CD4-positive, alpha-beta T cell treated with Interleukin-6 for 4 hours (primary cell): ENCODE measurements at regions not wholly inside any gene's neighbourhood (a gene's known extent, or its start where the extent isn't known, plus 50 kb on each side); places are given as distances from the start of the nearest gene placed in this dataset.

ENCODE experiments used
- DNase-seq: peaks from one replicate; pipeline ENCODE4 v3.0.0-alpha.2; 2020; ENCODE audit warnings: mixed read lengths

DNA sequence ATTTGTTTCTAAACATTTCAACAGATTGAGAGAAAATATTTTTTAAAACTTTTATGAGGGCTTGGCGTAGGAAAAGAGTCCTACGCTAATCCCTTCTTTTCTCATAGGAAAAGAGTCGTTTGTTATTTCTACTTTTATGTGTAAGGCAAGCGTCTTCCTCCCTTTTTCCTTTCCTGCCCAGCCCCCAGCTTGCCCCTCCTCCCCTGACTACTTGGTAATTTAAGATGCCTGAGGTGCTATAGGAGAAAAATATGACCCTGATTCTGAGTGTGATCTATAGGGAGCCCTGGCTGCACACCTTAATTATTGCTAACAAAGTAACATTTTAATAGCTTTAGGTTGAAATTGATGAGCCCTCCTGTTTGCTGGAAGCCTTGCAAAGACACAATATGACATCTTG lies 373.6 kb downstream of the PBX1 start:
- DNase-seq, result no peak

DNA sequence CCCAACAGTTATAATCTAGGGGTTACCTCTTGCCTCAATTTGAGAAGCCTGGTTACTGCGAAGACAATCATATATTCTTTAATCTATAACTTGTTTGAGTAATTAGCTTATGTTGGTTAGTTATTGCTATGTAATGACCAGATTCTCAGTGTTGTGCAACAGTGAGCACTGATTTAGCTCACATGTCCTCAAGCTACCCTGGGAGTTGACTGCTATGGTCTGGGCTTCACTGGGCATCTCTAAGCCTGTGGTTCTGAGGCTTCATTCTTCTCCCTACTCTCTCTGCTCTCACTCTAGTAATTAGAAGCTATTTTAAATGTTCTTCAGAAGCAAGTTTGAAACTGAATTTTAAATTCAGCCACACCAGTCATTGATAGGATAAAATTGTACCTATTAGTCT lies 371.8 kb downstream of the PBX1 start:
- DNase-seq, result no peak

DNA sequence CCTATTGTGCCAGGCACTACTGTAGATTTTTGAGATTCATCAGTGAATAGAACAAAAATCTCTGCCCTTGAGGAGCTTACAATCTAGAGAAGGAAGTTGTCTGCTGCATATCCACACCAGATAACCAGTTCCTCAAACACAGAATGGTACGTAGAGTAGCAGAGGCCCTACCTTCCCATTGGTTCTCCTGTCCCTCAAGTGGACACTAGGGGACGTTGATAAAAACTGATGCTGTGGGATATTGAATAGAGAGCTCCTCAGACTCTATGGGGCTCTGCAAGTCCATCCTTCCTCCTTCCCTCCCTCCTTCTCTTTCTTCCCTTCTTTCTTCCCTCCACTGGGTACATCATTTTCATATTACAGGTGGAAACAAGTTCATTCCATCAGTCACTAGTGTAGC lies 371.3 kb downstream of the PBX1 start:
- DNase-seq, result no peak

DNA sequence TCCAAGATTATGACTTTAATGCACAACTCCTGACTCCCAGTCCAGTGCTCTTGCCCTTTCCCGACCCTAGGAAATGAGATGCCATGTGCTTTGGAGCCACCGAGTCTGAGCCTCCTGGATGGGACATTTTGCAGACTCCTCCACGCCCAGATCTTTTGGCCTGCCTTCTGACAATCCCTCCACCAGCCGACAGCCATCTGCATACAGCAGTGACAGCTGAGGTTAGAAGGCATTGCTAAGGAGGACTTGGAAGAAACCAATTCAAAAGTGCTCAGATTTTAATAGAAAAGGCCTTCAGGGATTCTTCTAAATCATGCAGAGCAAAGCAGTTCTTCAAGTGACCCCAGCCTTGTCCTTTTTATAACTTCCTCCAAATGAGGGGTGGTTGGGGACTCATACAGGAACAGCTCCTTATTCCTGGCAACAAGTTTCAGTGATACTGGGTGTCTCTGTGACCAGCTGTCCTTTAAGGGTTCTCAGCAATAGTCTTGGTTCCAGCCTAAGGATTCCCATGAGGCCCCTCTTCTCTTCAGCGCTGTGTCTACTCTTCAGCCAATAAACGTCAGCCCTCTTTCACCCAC lies 369.3 kb downstream of the PBX1 start:
- no peak for DNase-seq

DNA sequence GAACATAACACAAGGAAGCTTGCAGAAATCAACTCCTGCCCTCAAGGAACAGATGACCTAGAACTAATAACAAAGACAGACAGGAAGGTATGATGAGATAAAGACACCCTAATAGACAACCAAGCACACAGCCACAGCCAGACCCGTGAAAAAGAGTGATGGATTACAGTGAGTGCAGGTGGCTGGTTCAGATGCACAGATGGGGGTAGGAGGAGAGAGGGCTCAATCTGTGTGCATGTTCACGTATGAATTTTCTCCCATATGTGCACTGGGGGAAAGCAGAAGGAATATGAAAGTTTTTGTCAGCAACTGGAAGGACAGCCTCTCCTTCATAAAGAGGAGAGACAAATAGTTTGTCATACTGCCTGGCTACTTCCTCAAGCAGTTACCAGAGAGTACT lies 367.1 kb downstream of the PBX1 start:
- no peak for DNase-seq

DNA sequence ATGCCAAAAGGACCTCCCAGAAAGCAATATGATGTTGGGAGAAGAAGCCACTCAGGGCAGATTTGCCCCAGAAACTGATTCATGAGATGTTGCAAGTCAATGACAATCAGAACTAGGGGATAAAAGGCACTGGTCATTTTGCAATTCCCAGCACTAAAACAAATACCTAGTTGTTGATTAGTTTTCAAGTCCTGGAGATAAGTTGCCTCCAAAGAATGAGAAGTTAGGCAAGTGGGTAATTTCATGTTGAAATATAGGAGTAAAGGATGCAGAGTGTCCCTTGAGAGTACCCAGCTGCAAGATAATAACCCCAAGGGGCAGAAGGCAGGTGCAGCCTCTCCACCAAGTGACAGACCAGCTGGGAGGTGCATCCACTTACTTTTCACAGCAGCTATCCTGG lies 363.6 kb downstream of the PBX1 start:
- DNase-seq, result no peak

DNA sequence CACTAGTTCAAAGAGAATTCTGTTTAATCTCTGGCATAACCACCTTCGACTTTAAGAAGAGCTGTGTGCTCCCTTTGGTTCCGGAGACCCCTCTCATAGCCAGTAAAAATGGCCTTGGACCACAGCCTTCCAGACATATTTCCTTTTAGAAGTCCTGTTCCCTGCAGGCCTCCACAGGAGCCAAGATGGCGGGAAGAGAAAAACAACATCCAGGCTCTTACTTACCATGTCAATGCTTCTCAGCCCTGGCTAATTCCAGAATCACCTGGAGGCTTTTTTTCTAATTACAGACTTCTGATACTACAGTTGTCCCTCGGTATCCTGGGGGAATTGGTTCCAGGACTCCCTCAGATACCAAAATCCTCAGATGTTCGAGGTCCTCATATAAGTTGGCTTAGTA lies 362.5 kb downstream of the PBX1 start:
- no peak for DNase-seq

DNA sequence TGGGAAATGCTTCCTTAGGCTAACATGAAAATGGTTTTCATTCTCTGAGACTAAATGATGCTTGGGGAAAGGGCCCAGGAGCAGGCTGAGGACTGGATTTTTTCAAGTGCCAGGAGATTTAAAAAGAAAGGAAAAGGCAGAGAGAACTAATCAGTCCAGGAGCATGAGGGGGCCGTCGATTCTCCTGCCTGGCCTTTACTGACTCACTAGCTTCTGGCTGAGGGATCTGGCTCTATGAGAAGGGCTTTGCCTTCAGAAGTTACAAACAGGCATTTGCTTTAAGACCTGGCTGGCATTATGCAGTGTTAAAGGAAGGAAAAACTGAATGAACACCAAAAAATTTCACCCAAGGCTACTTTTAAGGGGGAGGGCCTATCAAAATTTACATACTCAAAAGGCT lies 359.2 kb downstream of the PBX1 start:
- DNase-seq, result no peak

DNA sequence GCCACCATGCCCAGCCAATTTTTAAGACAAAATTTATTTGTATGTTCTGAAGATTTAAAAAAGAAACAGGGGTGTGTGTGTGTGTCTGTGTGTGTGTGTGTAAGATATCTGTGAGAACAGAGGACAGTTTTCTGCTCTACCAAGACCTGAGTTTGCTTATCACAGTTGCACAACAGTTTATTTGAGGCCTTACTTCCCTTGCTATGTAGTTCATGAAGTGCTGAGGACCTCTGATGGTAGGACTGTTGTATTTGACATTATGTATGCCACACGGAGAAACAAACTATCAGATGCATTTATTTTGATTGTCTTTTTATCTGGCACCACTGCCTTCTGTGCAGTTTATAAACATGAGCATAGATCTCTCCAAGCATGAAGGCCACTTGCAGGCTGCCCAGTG lies 355.2 kb downstream of the PBX1 start:
- no peak for DNase-seq

DNA sequence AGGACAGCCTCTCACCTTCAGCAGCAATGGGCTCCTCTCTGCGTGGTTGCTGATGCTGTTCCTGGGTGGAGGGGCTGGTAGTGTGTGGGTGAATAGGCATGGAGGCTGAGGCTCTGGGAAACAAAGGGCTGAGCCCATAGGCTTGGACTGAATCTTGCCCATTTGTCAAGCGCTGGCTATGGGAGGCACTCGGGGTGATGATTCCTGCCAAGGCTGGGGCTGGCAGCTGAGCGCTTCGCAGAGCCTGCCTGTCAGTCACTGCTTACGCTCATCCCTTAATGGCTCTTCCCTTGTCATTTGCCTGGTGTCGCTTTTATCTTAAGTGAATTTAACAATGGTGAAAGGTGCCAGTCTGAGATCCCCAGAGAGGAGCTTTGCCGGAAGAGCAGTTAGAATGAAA lies 353.3 kb downstream of the PBX1 start:
- DNase-seq, result no peak

DNA sequence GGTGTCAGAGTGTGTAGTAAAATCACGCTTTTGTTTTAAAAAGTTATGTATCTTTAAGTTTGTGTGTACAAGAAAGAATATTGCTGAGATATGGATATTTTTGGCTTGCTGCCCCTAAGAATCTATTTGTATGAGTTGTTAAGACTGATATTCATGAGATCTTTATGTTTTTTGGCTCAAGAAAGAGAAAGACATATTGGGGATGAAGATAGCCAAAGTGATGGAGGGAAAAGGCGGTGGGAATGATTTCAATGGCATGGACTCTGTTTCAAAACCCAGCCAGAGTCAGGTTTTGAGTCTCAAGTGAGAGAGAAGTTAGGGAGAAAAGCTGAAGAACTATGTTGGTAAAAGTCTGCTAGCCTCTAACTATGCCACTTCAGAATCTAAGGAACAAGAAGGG lies 351.7 kb downstream of the PBX1 start:
- no peak for DNase-seq

DNA sequence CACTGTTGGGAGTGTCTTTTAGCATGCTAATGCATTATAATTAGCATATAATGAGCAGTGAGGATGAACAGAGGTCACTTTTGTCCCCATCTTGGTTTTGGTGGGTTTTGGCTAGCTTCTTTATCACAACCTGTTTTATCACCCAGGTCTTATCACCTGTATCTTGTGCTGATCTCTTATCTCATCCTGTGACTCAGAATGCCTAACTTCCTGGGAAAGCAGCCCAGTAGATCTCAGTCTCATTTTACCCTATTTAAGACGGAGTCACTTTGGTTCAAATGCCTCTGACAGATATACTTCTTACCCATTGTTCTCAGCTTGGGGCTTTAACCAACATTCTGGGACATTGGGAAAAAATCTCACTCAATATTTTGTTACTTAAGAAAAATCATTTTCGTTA lies 348.7 kb downstream of the PBX1 start:
- DNase-seq, result no peak

DNA sequence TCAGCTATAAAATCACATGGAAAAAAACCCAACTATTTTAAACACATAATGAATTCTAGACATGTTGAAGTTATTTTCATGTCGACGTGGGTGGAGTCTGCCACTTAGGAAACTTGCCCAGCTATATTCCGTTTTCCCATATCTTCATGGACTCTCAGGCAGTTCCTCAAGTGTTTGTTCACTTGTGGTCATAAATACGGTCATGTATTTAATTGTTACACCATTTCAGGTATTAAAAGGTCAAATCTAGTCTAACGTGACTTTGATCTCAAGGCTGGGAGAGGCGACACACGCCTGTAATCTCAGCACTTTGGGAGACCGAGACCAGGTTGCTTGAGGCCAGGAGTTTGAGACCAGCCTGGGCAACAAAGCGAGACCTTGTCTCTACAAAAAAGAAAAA lies 346.9 kb downstream of the PBX1 start:
- no peak for DNase-seq

DNA sequence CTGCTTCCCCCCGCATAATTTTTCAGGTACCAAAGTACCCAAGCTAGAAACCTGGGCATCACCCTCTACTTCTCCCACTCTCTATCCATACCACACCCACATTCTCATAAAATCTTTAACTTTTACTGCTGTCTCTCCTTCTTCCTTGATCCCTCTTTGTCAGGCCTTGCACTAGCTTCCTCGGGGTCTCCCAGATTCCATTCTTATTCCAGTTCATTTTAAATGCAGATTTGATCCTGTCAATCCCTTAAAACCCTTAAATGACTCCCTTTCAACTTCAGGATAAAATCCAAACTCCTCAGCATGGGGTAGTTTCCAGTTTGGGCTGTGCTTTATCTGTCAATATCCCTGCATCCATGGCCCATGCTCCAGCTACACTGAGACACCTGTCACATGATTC lies 343.5 kb downstream of the PBX1 start:
- DNase-seq, result no peak
